ENCODE measurements at regions not wholly inside any gene's neighbourhood (a gene's known extent, or its start where the extent isn't known, plus 50 kb on each side); places are given as distances from the start of the nearest gene placed in this dataset.
"Not testable (repeated sequence)": the region's sequence is repeated elsewhere in the genome, so short reads cannot be mapped to it uniquely, and the experiment has no call there.

DNA sequence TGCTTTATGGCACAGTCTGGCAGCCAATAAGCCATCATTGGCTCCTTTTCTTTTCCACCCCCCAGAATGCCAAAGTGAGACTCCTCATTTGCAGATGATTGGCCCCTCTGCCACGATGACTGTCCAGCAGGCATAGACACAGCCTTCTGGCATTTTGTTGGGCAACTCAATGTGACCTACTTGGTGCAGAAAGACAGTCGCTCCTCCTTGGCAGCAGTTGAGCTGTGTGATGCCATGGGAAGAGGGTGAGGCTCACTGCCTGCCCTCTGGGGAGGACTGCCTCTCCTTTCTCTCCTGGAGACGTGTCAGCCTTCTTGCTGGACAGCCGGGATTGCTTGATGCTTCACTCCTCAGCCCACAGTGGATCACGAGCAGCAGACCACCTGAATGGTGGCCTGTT lies 264.9 kb downstream of the C12orf75 start:
- no peak for DNase-seq

DNA sequence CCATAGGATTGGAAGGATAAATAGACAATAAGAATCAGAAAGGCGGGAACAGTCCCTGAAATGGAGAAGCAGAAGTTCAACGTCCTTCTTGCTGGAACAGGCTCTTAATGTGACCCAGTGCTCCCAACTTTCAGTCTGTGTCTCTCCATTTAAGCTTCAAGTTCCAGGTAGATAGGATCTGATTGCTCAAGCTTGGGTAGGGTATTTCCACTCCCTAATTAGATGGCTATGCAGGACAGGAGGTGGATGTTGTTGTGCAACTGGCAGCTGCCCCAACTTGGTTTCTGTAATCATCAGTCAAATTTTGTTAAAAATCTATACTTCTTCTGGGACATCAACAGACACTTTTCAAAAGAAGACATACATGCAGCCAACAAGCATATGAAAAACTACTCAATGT lies 266.2 kb downstream of the C12orf75 start:
- DNase-seq: no peak

DNA sequence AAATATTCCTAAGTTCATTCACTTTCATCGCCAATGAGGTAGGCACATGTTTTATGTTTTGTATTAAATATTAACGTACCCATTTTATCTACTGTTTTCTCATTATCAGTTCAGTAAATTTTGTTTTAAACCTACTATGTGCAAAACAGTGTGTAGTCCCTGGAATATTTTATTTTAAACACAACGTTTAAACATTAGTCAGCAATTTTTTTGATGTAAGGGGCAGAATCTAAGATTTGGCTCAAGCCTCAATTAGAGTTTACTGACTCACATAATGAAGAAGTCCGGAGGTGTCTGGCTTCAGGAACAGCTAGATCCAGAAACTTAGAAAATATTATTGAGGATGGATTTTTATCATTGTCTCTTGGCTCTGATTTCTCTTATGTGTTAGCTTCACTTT lies 267.5 kb downstream of the C12orf75 start:
- DNase-seq: no peak

DNA sequence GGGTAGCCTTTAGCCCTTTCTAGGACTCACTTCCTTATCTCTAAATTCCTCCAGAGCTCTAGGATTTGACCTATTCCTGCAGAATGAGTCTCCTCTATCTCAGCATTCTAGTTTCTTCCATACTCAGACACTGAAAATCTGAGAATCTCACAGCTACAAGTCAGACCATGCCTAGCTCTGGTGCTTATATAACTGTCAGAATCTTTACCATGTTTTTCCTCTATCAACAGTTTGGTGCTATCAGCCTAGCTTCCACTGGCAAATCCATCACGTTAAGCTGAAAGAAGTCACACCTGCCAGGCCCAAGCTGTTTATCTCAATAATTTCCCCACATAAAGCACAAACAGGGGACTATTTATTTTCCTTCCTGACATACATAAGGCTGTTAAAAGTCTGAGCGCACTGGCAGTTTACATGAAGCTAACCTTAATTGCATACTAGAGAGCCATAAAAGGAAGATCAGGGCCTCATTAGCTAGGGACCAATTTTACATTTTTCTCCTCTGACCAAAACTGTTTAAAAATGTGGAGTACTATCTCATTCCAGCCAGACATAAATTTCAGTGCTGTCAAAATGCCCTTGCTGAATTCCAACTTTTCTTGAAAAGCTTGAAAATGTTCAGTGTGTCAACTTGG lies 270.5 kb downstream of the C12orf75 start:
- DNase-seq: no peak

DNA sequence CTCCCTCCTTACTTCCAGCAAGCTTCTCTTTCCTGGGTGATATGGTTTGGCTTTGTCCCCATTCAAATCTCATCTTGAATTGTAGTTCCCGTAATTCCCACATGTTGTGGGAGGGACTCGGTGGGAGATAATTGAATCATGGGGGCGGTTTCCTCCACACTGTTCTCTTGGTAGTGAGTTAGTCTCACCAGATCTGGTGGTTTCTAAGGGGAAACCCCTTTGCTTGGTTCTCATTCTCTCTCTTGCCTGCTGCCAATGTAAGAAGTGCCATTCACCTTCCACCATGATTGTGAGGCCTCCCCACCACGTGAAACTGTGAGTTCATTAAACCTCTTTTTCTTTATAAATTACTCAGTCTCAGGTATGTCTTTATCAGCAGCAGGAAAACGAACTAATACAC lies 271.8 kb downstream of the C12orf75 start:
- not testable (repeated sequence) for DNase-seq

DNA sequence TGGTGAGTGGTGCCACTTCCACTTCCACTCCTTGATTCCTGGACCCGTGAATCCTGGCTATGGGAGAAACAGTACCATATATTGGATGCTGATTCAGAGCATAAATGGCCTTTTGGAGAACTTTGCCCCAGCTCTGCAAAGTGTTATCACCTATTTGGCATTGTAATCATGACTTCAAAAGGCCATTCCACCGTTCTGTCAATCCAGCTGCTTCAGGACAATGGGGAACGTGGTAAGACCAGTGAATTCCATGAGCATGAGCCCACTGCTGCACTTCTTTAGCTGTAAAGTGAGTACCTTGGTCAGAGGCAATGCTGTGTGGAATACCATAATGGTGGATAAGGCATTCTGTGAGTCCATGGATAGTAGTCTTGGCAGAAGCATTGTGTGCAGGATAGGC lies 273.8 kb downstream of the C12orf75 start:
- DNase-seq: not testable (repeated sequence)

DNA sequence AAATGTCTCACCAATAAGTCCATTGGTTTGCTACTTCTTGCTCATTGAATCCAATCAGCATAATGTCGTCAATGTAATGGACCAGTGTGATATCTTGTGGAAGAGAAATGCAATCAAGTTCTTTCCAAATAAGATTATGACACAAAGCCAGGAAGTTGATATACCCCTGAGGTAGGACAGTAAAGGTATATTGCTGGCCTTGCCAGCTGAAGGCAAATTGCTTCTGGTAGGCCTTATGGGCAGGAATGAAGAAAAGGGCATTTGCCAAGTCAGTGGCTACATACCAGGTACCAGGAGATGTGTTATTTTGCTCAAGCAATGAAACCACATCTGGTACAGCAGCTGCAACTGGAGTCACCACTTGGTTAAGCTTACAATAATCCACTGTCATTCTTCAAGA lies 276.1 kb downstream of the C12orf75 start:
- DNase-seq: not testable (repeated sequence)

DNA sequence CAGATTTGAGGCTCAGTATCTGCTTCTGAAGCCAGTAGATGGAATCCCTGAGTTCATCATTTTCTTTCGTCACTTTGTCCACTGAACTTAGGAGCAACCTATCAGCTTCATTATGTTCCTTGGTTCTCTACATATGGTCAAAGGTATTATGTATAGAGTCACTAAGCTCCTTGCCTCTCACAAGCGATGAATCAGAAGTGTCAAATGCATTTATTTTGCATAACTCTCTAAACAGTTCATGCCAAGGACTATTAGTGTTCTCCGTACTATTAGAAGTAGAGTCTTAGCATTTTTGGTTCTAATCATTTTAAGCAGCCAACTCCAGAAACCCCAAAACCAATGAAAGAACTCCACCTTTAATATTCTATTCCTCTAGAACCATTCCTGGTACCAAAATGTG lies 278.5 kb downstream of the C12orf75 start:
- DNase-seq: not testable (repeated sequence)

DNA sequence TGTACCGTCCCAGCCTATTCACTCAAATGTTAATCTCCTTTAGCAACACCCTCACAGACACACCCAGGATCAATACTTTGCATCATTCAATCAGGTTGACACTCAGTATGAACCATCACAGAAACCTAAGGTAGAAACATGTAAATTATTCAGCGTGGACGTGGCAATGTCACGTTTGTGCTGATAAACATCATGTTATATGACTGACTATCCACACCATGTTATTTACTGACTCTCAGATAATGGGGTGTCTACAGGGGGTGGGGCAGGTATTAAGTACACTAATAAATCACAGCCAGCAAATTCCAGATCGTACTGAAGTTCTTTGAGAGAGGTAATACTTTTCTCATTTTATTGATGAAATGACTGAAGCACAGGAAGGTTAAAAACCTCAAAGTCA lies 280.0 kb downstream of the C12orf75 start:
- DNase-seq: no peak

DNA sequence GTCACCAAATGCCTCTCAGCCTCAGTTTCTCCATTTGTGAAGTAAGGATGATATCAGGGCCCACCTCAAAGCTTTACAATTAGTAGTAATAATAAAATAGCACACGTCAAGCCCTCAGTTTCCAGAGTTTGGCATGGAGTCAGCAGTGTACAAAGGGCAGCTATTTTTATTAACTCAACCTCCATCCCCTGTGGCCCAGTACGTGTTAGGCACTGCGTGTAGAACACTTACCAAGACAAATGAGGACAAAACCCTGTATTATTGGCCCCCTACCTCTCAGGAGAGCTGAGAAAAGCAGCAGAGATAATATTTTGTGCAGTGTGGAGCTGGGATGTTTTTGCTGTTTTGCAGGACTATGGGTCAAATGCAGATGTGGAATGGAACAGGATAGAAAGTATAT lies 280.8 kb downstream of the C12orf75 start:
- DNase-seq: no peak

DNA sequence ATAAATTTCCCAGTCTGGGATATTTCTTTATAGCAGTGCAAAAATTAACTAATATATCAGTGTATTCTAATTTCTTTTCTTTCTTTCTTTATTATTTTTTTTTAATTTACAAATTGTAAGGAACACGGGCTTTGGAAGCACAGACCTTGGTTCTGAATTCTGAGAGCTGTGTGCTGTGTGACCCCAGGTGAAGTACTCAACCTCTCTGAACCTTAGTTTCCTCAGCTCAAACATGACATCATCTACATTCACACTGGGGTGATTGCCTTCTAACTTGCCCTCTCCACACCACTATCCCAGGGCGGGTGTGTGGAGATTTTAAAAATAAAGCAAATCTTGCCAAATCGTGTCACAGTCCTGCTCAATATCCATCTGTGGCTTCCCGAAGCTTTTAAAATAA lies 282.8 kb downstream of the C12orf75 start:
- DNase-seq: no peak

DNA sequence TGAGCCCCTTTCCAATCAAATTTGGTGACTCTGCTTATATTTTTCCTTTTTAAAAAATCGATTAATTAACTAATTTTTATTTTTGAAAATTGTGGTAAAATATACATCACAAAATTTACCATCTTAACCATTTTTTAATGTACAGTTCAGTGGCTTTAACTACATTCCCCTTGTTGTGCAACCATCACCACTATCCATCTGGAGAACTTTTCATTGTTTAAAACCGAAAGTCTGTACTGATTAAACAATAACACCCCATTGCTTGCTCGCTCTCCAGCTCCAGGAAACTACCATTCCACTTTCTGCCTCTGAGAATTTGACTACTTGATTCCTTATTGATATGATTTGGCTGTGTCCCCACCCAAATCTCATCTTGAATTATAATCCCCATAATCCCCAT lies 283.4 kb downstream of the C12orf75 start:
- DNase-seq: no peak

DNA sequence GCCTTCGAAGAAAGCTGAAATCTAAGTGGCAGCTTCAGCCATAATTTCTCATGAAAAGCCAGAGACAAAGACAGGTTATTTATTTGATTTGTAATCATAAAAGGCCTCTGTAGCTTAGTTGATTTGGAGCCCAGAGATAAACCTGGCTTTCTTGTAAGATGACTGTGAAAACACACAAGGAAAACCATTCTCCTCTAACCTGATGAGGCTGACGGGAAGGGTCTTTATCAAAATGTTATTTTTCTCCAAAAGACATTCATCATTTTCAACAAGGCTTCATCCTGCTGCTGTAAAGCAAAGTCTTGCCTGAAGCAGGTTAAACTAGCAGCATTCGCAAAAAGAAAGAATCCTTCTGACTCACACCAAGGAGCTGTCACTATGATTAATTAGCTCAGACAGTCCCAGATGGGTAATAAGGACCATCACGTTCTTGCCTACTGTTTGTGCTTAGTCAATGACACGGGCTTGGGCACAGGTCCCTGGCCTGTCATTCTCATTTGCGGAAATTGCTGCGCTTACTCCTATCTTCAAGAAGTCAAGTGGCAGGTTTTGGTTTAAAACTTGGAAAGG lies 286.6 kb downstream of the C12orf75 start:
- DNase-seq: no peak

DNA sequence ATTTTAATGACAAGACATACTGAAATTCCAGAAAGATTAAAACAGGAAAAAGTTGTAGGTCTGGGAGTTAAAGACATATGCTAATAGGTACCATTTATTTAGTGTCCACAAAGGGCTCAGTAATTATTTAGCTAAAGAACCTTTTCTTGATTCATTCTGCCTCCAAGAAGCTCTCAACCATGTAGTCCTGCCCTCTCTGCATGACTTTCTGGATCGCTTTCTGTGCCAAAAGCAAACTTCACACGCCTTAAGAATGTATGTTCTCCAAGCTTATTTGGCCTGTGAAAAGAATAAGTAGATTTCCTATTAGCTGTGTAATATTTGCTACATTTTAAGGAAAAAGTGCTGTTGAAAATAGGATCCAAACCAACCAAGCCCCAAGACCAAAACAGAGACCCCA lies 291.7 kb downstream of the C12orf75 start:
- DNase-seq: no peak

DNA sequence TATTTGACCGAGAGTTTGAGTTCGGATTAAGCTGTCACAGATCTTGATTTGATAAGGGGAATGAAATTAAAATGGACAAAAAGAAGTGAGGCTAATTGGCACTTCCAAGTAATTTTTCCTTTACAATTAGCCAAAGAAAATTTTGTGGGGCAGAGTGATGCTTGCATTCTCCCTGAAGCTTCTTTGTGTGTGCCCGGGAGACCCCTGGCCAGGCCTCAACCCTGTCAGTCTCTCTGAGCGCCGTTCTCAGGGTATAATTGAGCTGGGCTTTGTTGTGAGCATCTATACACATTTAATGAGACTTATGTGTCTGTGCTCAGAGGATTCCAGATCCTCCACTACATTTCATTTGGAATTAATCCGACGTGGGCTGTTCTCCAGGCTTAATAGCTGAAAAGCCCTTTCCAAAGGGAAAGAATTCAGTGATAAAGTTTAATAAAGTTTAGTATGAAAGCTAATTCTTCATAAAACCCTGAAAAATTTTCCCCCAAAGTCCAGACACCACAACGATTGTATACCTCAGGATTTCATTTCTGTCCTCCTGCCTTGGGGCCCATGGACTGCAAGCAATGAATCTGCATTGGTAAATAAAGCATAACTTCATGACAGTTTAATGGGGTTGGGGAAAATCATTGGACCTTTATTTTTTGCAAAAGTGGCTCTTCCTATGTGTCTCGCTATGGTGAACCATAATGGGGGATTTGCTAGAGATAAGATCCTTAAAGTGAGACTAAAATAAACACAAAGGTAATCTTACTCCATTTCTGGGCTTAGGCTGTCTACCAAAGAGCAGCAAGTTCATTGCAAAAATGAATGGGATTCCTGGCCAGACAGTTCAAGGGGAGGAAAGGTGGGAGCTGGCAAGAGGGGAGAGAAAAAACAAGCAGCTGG lies 292.6 kb downstream of the C12orf75 start:
- no peak for DNase-seq

DNA sequence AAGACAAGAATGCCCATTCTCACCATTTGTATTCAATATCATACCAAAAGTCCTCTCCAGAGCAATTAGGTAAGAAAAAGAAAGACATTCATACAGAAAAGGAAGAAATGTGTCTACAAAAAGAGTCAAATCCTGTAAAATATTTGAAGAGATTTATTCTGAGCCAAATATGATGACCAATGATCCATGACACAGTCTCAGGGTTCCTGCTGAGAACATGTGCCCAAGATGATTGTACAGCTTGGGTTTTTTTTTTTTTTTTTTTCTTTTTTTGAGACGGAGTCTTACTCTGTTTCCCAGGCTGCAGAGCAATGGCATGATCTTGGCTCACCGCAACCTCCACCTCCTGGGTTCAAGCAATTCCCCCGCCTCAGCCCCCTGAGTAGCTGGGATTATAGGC lies 296.2 kb downstream of the C12orf75 start:
- DNase-seq: no peak

DNA sequence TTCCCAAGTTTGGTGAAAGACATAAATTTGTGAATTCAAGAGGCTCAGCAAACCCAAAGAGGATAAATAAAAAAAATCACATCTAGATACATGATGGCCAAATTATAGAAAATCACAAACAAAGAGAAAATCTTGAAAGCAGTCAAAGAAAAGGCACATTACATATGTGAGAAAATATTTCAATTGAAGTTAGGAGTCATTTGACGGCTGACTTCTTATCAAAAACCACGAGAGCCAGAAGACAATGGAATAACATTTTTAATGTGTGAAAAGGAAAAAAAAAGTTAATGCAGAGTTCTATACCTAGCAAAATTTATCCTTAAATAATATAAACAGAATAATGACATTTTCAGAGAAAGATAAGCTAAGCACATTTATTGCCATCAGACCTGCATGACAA lies 307.0 kb downstream of the C12orf75 start:
- DNase-seq: no peak

DNA sequence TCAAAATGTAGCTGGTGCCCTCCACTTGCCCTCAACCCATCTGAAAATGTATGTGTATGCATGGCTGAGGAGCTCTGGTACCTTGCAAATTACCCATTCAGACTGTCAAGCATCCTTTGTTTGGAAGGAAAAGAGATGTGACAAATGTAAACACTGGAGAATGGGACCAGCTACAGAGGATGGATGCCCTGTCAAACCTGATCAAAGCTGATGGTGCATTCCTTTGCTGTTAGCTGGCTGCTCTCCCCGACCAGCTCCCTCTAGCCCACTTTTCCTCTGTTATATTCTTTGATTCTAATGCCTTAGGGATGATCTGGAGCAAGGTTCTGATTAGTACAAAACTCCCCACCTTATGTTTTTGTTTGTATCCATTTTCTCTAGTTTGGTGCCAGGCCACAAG lies 310.3 kb downstream of the C12orf75 start:
- DNase-seq: no peak

DNA sequence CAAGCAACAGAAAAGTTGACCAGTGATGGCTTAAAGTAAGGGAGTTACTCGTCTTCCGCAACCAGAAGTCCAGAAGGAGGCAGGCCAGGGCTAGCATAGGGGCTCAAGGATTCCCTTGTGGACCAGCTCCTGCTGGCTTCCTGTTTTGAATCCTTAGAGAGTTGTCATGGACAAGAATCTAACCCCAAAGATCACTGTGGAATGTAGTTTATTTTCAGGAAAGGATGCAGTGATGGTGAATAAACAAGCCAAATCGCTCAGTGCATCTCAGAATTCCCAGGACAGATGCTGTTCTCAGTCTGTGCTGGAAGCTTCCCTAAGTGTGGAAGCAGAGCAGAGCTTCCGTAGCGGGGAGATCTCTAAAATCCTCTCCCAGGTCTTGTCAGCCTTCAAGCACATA lies 311.3 kb downstream of the C12orf75 start:
- no peak for DNase-seq

DNA sequence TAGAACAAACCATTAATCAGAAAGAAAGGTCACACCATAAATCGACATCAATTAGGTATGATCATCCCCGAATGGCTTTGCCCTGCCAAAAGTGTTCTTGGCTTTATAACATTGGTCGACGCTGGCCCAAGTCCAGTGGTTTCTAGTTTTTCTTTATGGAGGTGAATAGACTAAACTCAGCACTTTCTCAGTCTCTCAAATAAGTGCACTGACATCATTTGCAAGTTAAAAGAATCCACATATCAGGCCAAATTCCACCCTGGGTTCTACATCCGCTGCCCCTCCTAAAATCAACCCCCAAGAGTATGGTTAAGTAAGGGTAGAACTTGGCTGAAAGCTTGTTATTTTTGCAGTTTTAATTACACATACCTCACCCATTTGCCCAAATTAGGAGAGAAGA lies 314.3 kb downstream of the C12orf75 start:
- no peak for DNase-seq

DNA sequence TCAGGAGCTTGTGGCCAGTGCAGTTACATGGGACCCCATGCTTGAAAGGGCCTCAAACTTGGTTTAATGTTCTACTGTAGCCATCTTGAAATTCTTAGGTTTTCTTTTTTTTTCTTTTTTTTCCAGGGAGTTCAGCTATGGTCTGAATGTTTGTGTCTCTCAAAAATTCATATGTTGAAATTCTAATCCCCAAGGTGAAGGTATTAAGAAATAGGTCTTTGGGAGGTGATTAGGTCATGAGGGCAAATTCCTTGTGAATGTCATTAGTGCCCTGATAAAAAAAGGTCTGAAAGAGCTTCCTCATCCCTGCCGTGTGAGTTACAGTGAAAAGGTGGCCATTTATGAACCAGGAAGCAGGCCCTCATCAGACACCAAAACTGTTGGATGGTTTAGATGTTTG lies 324.1 kb downstream of the C12orf75 start:
- DNase-seq: no peak

DNA sequence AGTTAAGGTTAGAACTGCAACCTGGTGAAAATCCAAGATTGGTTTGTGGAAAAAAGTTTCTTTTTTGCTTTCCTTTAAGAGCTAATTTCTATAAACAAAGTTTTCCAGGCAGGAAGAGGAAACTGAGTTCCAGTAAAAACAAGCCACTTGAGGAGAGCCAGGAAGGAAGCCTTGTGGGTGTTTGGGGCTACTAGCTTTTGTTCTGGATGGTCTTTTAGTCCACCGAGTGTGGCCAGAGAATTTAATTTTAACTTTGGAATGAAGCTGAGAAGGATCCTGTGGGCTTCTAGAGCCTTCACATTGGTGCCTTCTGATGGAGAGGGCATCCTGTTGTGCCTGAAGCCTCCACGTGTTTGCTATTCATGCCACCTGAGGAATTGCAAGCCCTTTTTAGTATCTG lies 327.9 kb downstream of the C12orf75 start:
- no peak for DNase-seq

DNA sequence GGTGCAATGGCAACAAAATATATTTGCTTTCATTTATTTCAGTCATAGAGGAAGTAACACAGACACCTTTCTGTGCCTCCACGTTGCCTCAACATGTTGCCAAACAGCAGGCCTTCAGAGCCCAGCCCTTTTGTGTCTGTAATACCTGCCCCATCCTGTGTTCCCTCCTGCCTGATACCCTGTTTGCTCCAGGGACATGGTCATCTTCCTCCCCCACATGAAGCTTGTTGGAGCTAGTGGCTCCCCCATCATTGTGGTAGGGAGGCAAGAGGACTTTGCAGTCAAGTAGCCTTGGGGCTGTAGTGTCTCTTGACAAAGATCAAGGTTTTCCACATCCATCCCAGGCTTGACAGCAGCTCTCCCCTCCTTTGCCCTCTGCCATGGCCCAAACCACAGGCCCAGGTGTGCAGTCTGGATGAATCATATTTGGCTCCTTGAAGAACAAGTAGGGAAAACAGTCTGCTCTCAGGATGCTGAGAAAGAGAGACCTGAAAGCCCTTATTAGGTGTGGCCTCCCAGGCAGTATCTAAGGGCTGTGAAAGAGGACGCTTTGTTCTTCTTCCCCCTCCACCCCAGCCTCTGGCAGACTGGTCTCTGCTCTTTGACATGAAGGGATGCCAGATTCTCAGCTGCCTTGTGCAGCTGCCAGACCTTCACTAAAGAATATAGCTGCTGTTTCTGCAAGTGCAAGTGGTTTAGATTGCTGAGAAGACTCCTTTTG lies 329.0 kb downstream of the C12orf75 start:
- no peak for DNase-seq

DNA sequence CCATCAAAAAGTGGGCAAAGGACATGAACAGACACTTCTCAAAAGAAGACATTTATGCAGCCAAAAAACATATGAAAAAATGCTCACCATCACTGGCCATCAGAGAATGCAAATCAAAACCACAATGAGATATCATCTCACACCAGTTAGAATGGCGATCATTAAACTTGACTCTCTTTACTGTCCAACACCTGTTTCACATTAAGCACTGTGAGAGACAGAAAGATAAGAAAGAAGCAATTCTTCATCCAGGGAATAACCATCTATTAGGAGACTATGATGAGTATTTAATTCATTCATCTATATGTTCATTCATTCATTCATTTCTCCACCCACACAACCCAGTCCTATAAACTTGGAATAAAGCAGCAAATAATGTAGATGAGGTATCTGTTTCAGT lies 334.3 kb downstream of the C12orf75 start:
- not testable (repeated sequence) for DNase-seq

All from CD4-positive, alpha-beta T cell treated with Interferon alpha-2 for 1 hour (primary cell).